ENCODE measurements at regions not wholly inside any gene's neighbourhood (a gene's known extent, or its start where the extent isn't known, plus 50 kb on each side); places are given as distances from the start of the nearest gene placed in this dataset.
A peak's percentile ranks its signal among the peaks of the same experiment; 100 is the strongest.
"Not testable (repeated sequence)": the region's sequence is repeated elsewhere in the genome, so short reads cannot be mapped to it uniquely, and the experiment has no call there.

GRCh38 chr7:32727483-32728411, 163.8 kb downstream of the KBTBD2 start:
- Histone ChIP-seq H3K27ac (ENCODE audit: low read depth, low read length) (peak overlapping the region; percentile 70), H3K9ac (ENCODE audit: extremely low read depth, low read length, poor library complexity, severe bottlenecking) (peak overlapping the region; percentile 20), H3K4me3 (ENCODE audit: low read length) (peak overlapping the region; percentile 83)
- H3K36me3 ChIP-seq (ENCODE audit: control insufficient read depth, insufficient read depth, low read length); H3K36me3 Mint-ChIP-seq (ENCODE audit: low read depth); H3K27me3 ChIP-seq (ENCODE audit: control insufficient read depth, insufficient read depth, low read length, poor library complexity, severe bottlenecking); H3K4me1 ChIP-seq (ENCODE audit: control insufficient read depth, insufficient read depth, low read length); H3K27me3 Mint-ChIP-seq (ENCODE audit: insufficient read depth); H3K4me1 Mint-ChIP-seq; H3K27ac Mint-ChIP-seq; H3K9me3 ChIP-seq (ENCODE audit: control insufficient read depth, low read length); H3K9me3 Mint-ChIP-seq: not testable (repeated sequence)
- 0 to 4% methylated on average over 10 to 62 of the region's 66 CpGs for whole genome bisulfite sequencing, 2 experiments (ENCODE audit: insufficient coverage in 1 of 2, insufficient read length in 1 of 2)
- peak overlapping the region; percentile 65 for H3K4me3 Mint-ChIP-seq
- DNase-seq = peak; percentile 85

- not testable (repeated sequence) for H3K27ac ChIP-seq (ENCODE audit: low read depth, low read length); H3K4me1 ChIP-seq (ENCODE audit: control insufficient read depth, insufficient read depth, low read length); DNase-seq; H3K36me3 Mint-ChIP-seq (ENCODE audit: low read depth); H3K4me1 Mint-ChIP-seq; H3K9me3 Mint-ChIP-seq; H3K9ac ChIP-seq (ENCODE audit: extremely low read depth, low read length, poor library complexity, severe bottlenecking); H3K27me3 ChIP-seq (ENCODE audit: control insufficient read depth, insufficient read depth, low read length, poor library complexity, severe bottlenecking); H3K27ac Mint-ChIP-seq; H3K36me3 ChIP-seq (ENCODE audit: control insufficient read depth, insufficient read depth, low read length); H3K4me3 ChIP-seq (ENCODE audit: low read length); H3K27me3 Mint-ChIP-seq (ENCODE audit: insufficient read depth); H3K9me3 ChIP-seq (ENCODE audit: control insufficient read depth, low read length); H3K4me3 Mint-ChIP-seq
- WGBS, 2 experiments (ENCODE audit: insufficient coverage in 1 of 2, insufficient read length in 1 of 2) = 99 to 100% methylated on average over 1 to 4 of the region's 4 CpGs
Observed at GRCh38 chr7:32722837-32723236, 168.7 kb downstream of the KBTBD2 start.

DNA sequence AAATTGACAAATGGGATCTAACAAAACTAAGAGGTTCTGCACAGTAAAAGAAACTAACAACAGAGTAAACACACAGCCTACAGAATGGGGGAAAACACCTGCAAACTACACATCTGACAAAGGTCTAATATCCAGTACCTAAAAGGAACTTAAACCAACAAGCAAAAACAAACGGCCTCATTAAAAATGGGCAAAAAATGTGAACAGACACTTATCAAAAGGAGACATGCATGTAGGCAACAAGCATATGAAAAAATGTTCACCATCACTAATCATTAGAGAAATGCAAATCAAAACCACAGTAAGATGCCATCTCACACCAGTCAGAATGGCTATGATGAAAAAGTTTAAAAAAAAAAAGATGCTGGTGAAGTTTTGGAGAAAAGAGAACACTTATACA, 197.4 kb downstream of the KBTBD2 start:
- Mint-ChIP-seq H3K4me3 (no peak overlapping the region), H3K36me3 (ENCODE audit: low read depth) (peaks cover 21% of the 10 kb centered on the region), H3K9me3 (peaks cover 30% of the 10 kb centered on the region), H3K27me3 (ENCODE audit: insufficient read depth) (no peaks in the 10 kb centered on the region), H3K4me1 (peaks cover 4% of the 10 kb centered on the region), H3K27ac (no peak overlapping the region)
- Histone ChIP-seq H3K4me3 (ENCODE audit: low read length) (no peak overlapping the region), H3K36me3 (ENCODE audit: control insufficient read depth, insufficient read depth, low read length) (no peaks in the 10 kb centered on the region), H3K27ac (ENCODE audit: low read depth, low read length) (no peak overlapping the region), H3K9ac (ENCODE audit: extremely low read depth, low read length, poor library complexity, severe bottlenecking) (no peak overlapping the region), H3K27me3 (ENCODE audit: control insufficient read depth, insufficient read depth, low read length, poor library complexity, severe bottlenecking) (no peaks in the 10 kb centered on the region), H3K4me1 (ENCODE audit: control insufficient read depth, insufficient read depth, low read length) (no peaks in the 10 kb centered on the region), H3K9me3 (ENCODE audit: control insufficient read depth, low read length) (peaks cover 10% of the 10 kb centered on the region)
- no peak for DNase-seq
- TF ChIP-seq, protein P1, sequence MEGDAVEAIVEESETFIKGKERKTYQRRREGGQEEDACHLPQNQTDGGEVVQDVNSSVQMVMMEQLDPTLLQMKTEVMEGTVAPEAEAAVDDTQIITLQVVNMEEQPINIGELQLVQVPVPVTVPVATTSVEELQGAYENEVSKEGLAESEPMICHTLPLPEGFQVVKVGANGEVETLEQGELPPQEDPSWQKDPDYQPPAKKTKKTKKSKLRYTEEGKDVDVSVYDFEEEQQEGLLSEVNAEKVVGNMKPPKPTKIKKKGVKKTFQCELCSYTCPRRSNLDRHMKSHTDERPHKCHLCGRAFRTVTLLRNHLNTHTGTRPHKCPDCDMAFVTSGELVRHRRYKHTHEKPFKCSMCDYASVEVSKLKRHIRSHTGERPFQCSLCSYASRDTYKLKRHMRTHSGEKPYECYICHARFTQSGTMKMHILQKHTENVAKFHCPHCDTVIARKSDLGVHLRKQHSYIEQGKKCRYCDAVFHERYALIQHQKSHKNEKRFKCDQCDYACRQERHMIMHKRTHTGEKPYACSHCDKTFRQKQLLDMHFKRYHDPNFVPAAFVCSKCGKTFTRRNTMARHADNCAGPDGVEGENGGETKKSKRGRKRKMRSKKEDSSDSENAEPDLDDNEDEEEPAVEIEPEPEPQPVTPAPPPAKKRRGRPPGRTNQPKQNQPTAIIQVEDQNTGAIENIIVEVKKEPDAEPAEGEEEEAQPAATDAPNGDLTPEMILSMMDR (conservative IDR thresholded peaks at IDR 0.05) = no peak
- 94% methylated on average over 1 of the region's 1 CpG; no CpG with 5 or more reads in 1 of the 2 experiments for WGBS, 2 experiments (ENCODE audit: insufficient coverage in 1 of 2, insufficient read length in 1 of 2)

DNA sequence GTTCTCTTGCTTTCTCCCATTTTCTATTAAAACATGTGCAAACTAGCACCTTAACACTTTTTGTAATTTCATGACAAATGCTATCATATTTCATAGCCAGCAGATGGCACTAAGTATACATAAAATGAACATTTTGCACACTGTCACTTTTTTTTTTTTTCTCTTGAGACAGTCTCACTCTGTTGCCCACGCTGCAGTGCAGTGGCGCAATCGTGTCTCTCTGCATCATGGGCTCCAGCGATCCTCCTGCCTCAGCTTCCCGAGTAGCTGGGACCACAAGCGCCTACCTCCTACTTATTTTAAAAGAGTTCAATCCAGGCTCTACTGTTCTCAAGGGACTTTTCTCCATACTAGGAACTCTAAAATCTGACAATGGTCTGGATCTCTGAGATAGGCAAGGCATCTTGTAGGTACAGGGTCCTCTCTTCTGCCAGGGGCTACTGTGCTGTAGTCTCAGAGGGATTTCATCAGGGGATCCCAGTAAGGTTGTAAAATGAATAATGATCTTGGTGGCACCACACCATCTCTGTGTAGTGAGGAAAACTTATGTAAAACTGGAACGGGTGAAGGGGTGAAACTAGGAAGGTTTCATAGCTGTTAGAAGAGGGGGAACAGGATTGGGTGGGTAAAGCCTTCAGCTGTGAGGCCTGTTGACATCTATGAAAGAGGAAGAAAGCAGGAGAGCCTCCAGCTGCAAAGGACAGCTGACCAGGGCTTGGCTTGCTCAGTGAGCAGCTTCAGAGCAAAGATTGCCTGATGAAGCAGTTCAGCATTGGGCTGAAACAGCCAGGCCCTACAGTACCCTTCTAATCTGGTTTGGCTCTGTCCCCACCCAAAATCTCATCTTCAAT, 196.9 kb downstream of the AVL9 start:
- H3K27me3 ChIP-seq (ENCODE audit: control insufficient read depth, insufficient read depth, low read length, poor library complexity, severe bottlenecking); H3K4me1 ChIP-seq (ENCODE audit: control insufficient read depth, insufficient read depth, low read length); H3K27ac Mint-ChIP-seq; H3K4me3 ChIP-seq (ENCODE audit: low read length); H3K4me3 Mint-ChIP-seq; H3K27me3 Mint-ChIP-seq (ENCODE audit: insufficient read depth); DNase-seq; H3K36me3 ChIP-seq (ENCODE audit: control insufficient read depth, insufficient read depth, low read length); H3K4me1 Mint-ChIP-seq; H3K9ac ChIP-seq (ENCODE audit: extremely low read depth, low read length, poor library complexity, severe bottlenecking); H3K27ac ChIP-seq (ENCODE audit: low read depth, low read length): not testable (repeated sequence)
- peaks cover 37% of the 10 kb centered on the region for H3K9me3 Mint-ChIP-seq
- 80 to 91% methylated on average over 2 to 7 of the region's 7 CpGs for WGBS, 2 experiments (ENCODE audit: insufficient coverage in 1 of 2, insufficient read length in 1 of 2)
- TF ChIP-seq, protein P1 (conservative IDR thresholded peaks at IDR 0.05) = peak; percentile 15
- H3K36me3 Mint-ChIP-seq (ENCODE audit: low read depth) = peaks cover 28% of the 10 kb centered on the region
- peaks cover 11% of the 10 kb centered on the region for H3K9me3 ChIP-seq (ENCODE audit: control insufficient read depth, low read length)

GRCh38 chr7:32688092-32688491, 192.8 kb downstream of the AVL9 start:
- not testable (repeated sequence) for H3K9me3 ChIP-seq (ENCODE audit: control insufficient read depth, low read length); H3K4me3 Mint-ChIP-seq; H3K4me3 ChIP-seq (ENCODE audit: low read length); H3K27me3 Mint-ChIP-seq (ENCODE audit: insufficient read depth); H3K36me3 ChIP-seq (ENCODE audit: control insufficient read depth, insufficient read depth, low read length); H3K9ac ChIP-seq (ENCODE audit: extremely low read depth, low read length, poor library complexity, severe bottlenecking); H3K4me1 ChIP-seq (ENCODE audit: control insufficient read depth, insufficient read depth, low read length); H3K4me1 Mint-ChIP-seq; DNase-seq; H3K27me3 ChIP-seq (ENCODE audit: control insufficient read depth, insufficient read depth, low read length, poor library complexity, severe bottlenecking); H3K27ac Mint-ChIP-seq; H3K27ac ChIP-seq (ENCODE audit: low read depth, low read length)
- peaks cover 10% of the 10 kb centered on the region for H3K36me3 Mint-ChIP-seq (ENCODE audit: low read depth)
- 77 to 82% methylated on average over 6 to 13 of the region's 13 CpGs for WGBS, 2 experiments (ENCODE audit: insufficient coverage in 1 of 2, insufficient read length in 1 of 2)
- peaks cover 12% of the 10 kb centered on the region for H3K9me3 Mint-ChIP-seq
